ENCODE measurements at regions not wholly inside any gene's neighbourhood (a gene's known extent, or its start where the extent isn't known, plus 50 kb on each side); places are given as distances from the start of the nearest gene placed in this dataset.

- TF ChIP-seq TCF12 (IDR thresholded peaks at IDR 0.05; ENCODE audit: low read depth) (no peak), YY1 (IDR thresholded peaks at IDR 0.05; ENCODE audit: low read depth) (no peak), CEBPB (IDR thresholded peaks at IDR 0.05) (no peak), MAX (IDR thresholded peaks at IDR 0.05) (no peak), ZBTB7A (IDR thresholded peaks at IDR 0.05; ENCODE audit: low read depth) (no peak), EP300 (IDR thresholded peaks at IDR 0.05; ENCODE audit: borderline replicate concordance) (no peak), FOXM1 (IDR thresholded peaks at IDR 0.05; ENCODE audit: borderline replicate concordance, low read depth) (no peak)
Measured at GRCh38 chrX:36480441-36480990, 527.6 kb upstream of the FAM47C start.

- TF ChIP-seq MAX (IDR thresholded peaks at IDR 0.05) = no peak
- TF ChIP-seq, protein P1, sequence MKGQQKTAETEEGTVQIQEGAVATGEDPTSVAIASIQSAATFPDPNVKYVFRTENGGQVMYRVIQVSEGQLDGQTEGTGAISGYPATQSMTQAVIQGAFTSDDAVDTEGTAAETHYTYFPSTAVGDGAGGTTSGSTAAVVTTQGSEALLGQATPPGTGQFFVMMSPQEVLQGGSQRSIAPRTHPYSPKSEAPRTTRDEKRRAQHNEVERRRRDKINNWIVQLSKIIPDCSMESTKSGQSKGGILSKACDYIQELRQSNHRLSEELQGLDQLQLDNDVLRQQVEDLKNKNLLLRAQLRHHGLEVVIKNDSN (IDR thresholded peaks at IDR 0.05) = no peak
- no peak for TF ChIP-seq FOXM1 (IDR thresholded peaks at IDR 0.05; ENCODE audit: borderline replicate concordance, low read depth)
- no peak for TF ChIP-seq YY1 (IDR thresholded peaks at IDR 0.05; ENCODE audit: low read depth)
- no peak for TF ChIP-seq CEBPB (IDR thresholded peaks at IDR 0.05)
- TF ChIP-seq, protein P2, sequence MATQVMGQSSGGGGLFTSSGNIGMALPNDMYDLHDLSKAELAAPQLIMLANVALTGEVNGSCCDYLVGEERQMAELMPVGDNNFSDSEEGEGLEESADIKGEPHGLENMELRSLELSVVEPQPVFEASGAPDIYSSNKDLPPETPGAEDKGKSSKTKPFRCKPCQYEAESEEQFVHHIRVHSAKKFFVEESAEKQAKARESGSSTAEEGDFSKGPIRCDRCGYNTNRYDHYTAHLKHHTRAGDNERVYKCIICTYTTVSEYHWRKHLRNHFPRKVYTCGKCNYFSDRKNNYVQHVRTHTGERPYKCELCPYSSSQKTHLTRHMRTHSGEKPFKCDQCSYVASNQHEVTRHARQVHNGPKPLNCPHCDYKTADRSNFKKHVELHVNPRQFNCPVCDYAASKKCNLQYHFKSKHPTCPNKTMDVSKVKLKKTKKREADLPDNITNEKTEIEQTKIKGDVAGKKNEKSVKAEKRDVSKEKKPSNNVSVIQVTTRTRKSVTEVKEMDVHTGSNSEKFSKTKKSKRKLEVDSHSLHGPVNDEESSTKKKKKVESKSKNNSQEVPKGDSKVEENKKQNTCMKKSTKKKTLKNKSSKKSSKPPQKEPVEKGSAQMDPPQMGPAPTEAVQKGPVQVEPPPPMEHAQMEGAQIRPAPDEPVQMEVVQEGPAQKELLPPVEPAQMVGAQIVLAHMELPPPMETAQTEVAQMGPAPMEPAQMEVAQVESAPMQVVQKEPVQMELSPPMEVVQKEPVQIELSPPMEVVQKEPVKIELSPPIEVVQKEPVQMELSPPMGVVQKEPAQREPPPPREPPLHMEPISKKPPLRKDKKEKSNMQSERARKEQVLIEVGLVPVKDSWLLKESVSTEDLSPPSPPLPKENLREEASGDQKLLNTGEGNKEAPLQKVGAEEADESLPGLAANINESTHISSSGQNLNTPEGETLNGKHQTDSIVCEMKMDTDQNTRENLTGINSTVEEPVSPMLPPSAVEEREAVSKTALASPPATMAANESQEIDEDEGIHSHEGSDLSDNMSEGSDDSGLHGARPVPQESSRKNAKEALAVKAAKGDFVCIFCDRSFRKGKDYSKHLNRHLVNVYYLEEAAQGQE (IDR thresholded peaks at IDR 0.05; ENCODE audit: low read depth) = no peak
- TF ChIP-seq TEAD4 (IDR thresholded peaks at IDR 0.05) = no peak
Measured at GRCh38 chrX:36501169-36501702, 506.9 kb upstream of the FAM47C start.

- TF ChIP-seq, protein P2 (IDR thresholded peaks at IDR 0.05; ENCODE audit: low read depth) = no peak
- no peak for TF ChIP-seq CREB1 (IDR thresholded peaks at IDR 0.05; ENCODE audit: low read depth)
- TF ChIP-seq EGR1 (IDR thresholded peaks at IDR 0.05) = no peak
- TF ChIP-seq RAD21 (IDR thresholded peaks at IDR 0.05; ENCODE audit: low read depth) = no peak
- TF ChIP-seq ZBTB7A (IDR thresholded peaks at IDR 0.05; ENCODE audit: low read depth) = no peak
- no peak for TF ChIP-seq TCF12 (IDR thresholded peaks at IDR 0.05; ENCODE audit: low read depth)
- TF ChIP-seq FOXM1 (IDR thresholded peaks at IDR 0.05; ENCODE audit: borderline replicate concordance, low read depth) = no peak
- TF ChIP-seq EP300 (IDR thresholded peaks at IDR 0.05; ENCODE audit: borderline replicate concordance) = no peak
- TF ChIP-seq YY1 (IDR thresholded peaks at IDR 0.05; ENCODE audit: low read depth) = no peak
- no peak for TF ChIP-seq TEAD4 (IDR thresholded peaks at IDR 0.05)
- TF ChIP-seq TAF1 (IDR thresholded peaks at IDR 0.05; ENCODE audit: low read depth) = no peak
- no peak for TF ChIP-seq CEBPB (IDR thresholded peaks at IDR 0.05)
- TF ChIP-seq, protein P1 (IDR thresholded peaks at IDR 0.05) = no peak
- TF ChIP-seq NFIC (IDR thresholded peaks at IDR 0.05) = no peak
- TF ChIP-seq MAX (IDR thresholded peaks at IDR 0.05) = no peak
Measured at GRCh38 chrX:36504625-36505024, 503.5 kb upstream of the FAM47C start.

DNA sequence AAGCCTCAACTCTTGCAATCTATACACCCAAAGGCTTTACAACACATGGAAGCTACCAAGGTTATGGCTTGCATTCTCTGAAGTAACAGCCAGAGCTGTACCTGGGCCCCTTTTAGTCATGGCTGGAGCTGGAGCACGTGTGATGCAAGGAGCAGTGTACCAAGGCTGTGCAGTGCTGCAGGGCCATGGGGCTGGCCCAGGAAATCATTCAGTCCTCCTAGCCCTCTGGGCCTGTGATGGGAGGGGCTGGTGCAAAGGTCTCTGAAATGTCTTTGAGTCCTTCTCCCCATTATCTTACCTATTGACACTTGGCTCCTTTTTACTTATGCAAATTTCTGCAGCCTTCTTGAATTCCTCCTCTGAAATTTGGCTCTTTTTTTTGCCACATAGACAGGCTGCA is 500.1 kb upstream of the FAM47C start:
- TF ChIP-seq CEBPB (IDR thresholded peaks at IDR 0.05) = no peak
- no peak for TF ChIP-seq CREB1 (IDR thresholded peaks at IDR 0.05; ENCODE audit: low read depth)
- no peak for TF ChIP-seq RAD21 (IDR thresholded peaks at IDR 0.05; ENCODE audit: low read depth)
- no peak for TF ChIP-seq TAF1 (IDR thresholded peaks at IDR 0.05; ENCODE audit: low read depth)
- no peak for TF ChIP-seq NFIC (IDR thresholded peaks at IDR 0.05)
- no peak for TF ChIP-seq EP300 (IDR thresholded peaks at IDR 0.05; ENCODE audit: borderline replicate concordance)
- no peak for TF ChIP-seq ZBTB7A (IDR thresholded peaks at IDR 0.05; ENCODE audit: low read depth)
- TF ChIP-seq TEAD4 (IDR thresholded peaks at IDR 0.05) = no peak
- no peak for TF ChIP-seq YY1 (IDR thresholded peaks at IDR 0.05; ENCODE audit: low read depth)
- TF ChIP-seq MAX (IDR thresholded peaks at IDR 0.05) = no peak
- no peak for TF ChIP-seq TCF12 (IDR thresholded peaks at IDR 0.05; ENCODE audit: low read depth)
- TF ChIP-seq, protein P2 (IDR thresholded peaks at IDR 0.05; ENCODE audit: low read depth) = no peak
- TF ChIP-seq EGR1 (IDR thresholded peaks at IDR 0.05) = no peak
- TF ChIP-seq, protein P1 (IDR thresholded peaks at IDR 0.05) = no peak
- TF ChIP-seq FOXM1 (IDR thresholded peaks at IDR 0.05; ENCODE audit: borderline replicate concordance, low read depth) = no peak

All from Ishikawa (cell line).